GM12891 (cell line): ENCODE measurements at regions not wholly inside any gene's neighbourhood (a gene's known extent, or its start where the extent isn't known, plus 50 kb on each side); places are given as distances from the start of the nearest gene placed in this dataset.

ENCODE experiments used
- POLR2A ChIP-seq: IDR thresholded peaks from 2 replicates; pipeline ENCODE4 v1.6.1; 2011; ENCODE audit warnings: low read depth, low read length, control low read depth
- POLR2AphosphoS5 ChIP-seq: IDR thresholded peaks from 2 replicates; pipeline ENCODE4 v1.6.1; 2011; ENCODE audit warnings: low read depth, low read length, control low read depth
- POU2F2 ChIP-seq: IDR thresholded peaks from 2 replicates; pipeline ENCODE4 v1.6.1; 2011; ENCODE audit warnings: low read depth, mild to moderate bottlenecking, control low read depth, low read length, moderate library complexity
- TAF1 ChIP-seq: IDR thresholded peaks from 2 replicates; pipeline ENCODE4 v1.6.1; 2011; ENCODE audit warnings: low read depth, low read length, control low read depth

DNA sequence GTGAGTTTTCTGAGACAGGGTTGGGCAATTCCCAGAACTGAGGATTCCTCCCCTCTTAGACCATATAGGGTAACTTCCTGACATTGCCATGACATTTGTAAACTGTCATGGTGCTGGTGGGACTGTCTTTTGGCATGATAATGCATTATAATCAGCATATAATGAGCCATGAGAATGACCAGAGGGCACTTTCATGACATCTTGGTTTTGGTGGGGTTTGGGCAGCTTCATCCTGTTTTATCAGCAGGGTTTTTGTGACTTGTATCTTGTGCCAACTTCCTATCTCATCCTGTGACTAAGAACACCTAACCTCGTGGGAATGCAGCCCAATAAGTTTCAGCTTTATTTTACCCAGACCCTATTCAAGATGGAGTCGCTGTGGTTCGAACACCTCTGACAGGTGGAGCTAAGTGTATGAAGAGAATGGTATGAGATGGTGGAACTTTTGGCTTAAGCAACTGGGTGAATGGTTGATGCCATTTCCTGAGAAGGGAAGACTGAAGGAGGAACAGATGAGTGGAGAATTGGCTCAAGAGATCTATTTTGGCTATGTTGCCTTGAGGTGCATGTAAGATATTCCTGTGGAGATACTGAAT is 217.3 kb downstream of the RAB11FIP4 start:
- TF ChIP-seq POLR2A (no peak), POLR2AphosphoS5 (no peak), TAF1 (no peak), POU2F2 (no peak)
